IMR-90 (cell line): ENCODE measurements at regions not wholly inside any gene's neighbourhood (a gene's known extent, or its start where the extent isn't known, plus 50 kb on each side); places are given as distances from the start of the nearest gene placed in this dataset.
A peak's percentile ranks its signal among the peaks of the same experiment; 100 is the strongest.

Experiments
- ATAC-seq: fragments of 200-7000 bp; cut with Tn5 transposase; 2 replicates; pipeline ENCODE4 v1.9.1; 2020; ENCODE audit warnings: low read depth, mild to moderate bottlenecking, moderate library complexity
- BruUV-seq: library from RNA; stranded (reverse); fragments of 400-500 nt; replicated peaks from 2 replicates; lab custom pipeline; 2021; lab: Mats Ljungman, UMichigan
- CTCF ChIA-PET: fragments of 300-600 bp; formaldehyde crosslinking; extraction: SDS; loops from one replicate; lab custom pipeline; 2021; ENCODE audit warnings: antibody characterized with exemption; lab: Yijun Ruan, JAX
- POLR2A ChIA-PET: fragments of 300-600 bp; sonication (Branson Sonifier 250); formaldehyde crosslinking; loops from one replicate; lab custom pipeline; 2022; ENCODE audit warnings: antibody characterized with exemption; ENCODE audit not compliant: unreplicated experiment; lab: Charles Lee
- DNase-seq: peaks from one replicate; pipeline ENCODE4 v3.0.0; 2013
- H2AFZ ChIP-seq: replicated peaks from 2 replicates; pipeline ENCODE3; 2013; ENCODE audit warnings: low read length, mild to moderate bottlenecking; ENCODE audit not compliant: poor library complexity
- H2AK5ac ChIP-seq: 2 replicates; pipeline ENCODE4 v1.6.1; 2013; ENCODE audit warnings: low read depth, low read length, inconsistent platforms
- H2AK9ac ChIP-seq: replicated peaks from 2 replicates; pipeline ENCODE3; 2013; ENCODE audit warnings: mild to moderate bottlenecking, low read depth, low read length, moderate library complexity; ENCODE audit not compliant: poor library complexity
- H2BK120ac ChIP-seq: 2 replicates; pipeline ENCODE4 v1.6.1; 2013; ENCODE audit warnings: low read depth, low read length, inconsistent platforms
- H2BK15ac ChIP-seq: 3 replicates; pipeline ENCODE4 v1.6.1; 2013; ENCODE audit warnings: low read depth, low read length, inconsistent platforms
- H2BK20ac ChIP-seq: 2 replicates; pipeline ENCODE4 v1.6.1; 2013; ENCODE audit warnings: low read depth, mild to moderate bottlenecking, inconsistent platforms, low read length, moderate library complexity
- H2BK5ac ChIP-seq: 2 replicates; pipeline ENCODE4 v1.6.1; 2013; ENCODE audit warnings: mild to moderate bottlenecking, low read depth, low read length, inconsistent platforms; ENCODE audit not compliant: poor library complexity, severe bottlenecking
- H3K14ac ChIP-seq: replicated peaks from 2 replicates; pipeline ENCODE4 v1.6.1; 2013; ENCODE audit warnings: low read depth, low read length, inconsistent platforms
- H3K18ac ChIP-seq: 2 replicates; pipeline ENCODE4 v1.6.1; 2013; ENCODE audit warnings: low read depth, low read length, control low read depth
- H3K23ac ChIP-seq: 2 replicates; pipeline ENCODE4 v1.6.1; 2013; ENCODE audit warnings: low read depth, low read length, inconsistent platforms
- H3K27ac ChIP-seq: 2 replicates; pipeline ENCODE4 v1.5.1; 2013; ENCODE audit warnings: mild to moderate bottlenecking, control low read depth, low read length; ENCODE audit not compliant: insufficient read depth
- H3K27me3 ChIP-seq: 2 replicates; pipeline ENCODE4 v1.6.1; 2013; ENCODE audit warnings: low read length; ENCODE audit not compliant: control insufficient read depth, insufficient read depth
- H3K36me3 ChIP-seq: 2 replicates; pipeline ENCODE4 v1.6.1; 2013; ENCODE audit warnings: low read length, mixed read lengths; ENCODE audit not compliant: control insufficient read depth, insufficient read depth
- H3K4ac ChIP-seq: 2 replicates; pipeline ENCODE4 v1.6.1; 2013; ENCODE audit warnings: low read depth, low read length, inconsistent platforms
- H3K4me1 ChIP-seq: 2 replicates; pipeline ENCODE4 v1.6.1; 2013; ENCODE audit warnings: low read length, mixed read lengths; ENCODE audit not compliant: control insufficient read depth, insufficient read depth
- H3K4me2 ChIP-seq: 2 replicates; pipeline ENCODE4 v1.6.1; 2013; ENCODE audit warnings: low read depth, mild to moderate bottlenecking, control low read depth, low read length, moderate library complexity
- H3K4me3 ChIP-seq: 2 replicates; pipeline ENCODE4 v1.5.1; 2013; ENCODE audit warnings: low read depth, mild to moderate bottlenecking, control low read depth, low read length, moderate library complexity; ENCODE audit not compliant: insufficient read depth
- H3K56ac ChIP-seq: 2 replicates; pipeline ENCODE4 v1.6.1; 2013; ENCODE audit warnings: low read length, inconsistent platforms; ENCODE audit not compliant: insufficient read depth; ENCODE audit errors: extremely low read depth
- H3K79me1 ChIP-seq, 2 experiments: 2 replicates each; pipeline ENCODE4 v1.6.1; 2013; ENCODE audit warnings: low read length in 2 of 2, inconsistent platforms in 1 of 2, low read depth in 1 of 2
- H3K9ac ChIP-seq: 2 replicates; pipeline ENCODE4 v1.6.1; 2013; ENCODE audit warnings: low read depth, low read length, control low read depth
- H3K9me1 ChIP-seq: 2 replicates; pipeline ENCODE4 v1.6.1; 2013; ENCODE audit warnings: low read length, inconsistent platforms; ENCODE audit not compliant: insufficient read depth
- H3K9me3 ChIP-seq: 2 replicates; pipeline ENCODE4 v1.6.1; 2013; ENCODE audit warnings: low read length; ENCODE audit not compliant: control insufficient read depth, insufficient read depth
- H4K20me1 ChIP-seq: 2 replicates; pipeline ENCODE4 v1.6.1; 2013; ENCODE audit warnings: low read length, inconsistent platforms; ENCODE audit not compliant: insufficient read depth
- H4K5ac ChIP-seq: 2 replicates; pipeline ENCODE4 v1.6.1; 2013; ENCODE audit warnings: mild to moderate bottlenecking, low read depth, low read length, control low read depth
- H4K8ac ChIP-seq, 2 experiments: 2 replicates each; pipeline ENCODE4 v1.6.1; 2013; ENCODE audit warnings: low read depth in 2 of 2, low read length in 2 of 2, control low read depth in 1 of 2, inconsistent platforms in 1 of 2
- H4K91ac ChIP-seq: 2 replicates; pipeline ENCODE4 v1.6.1; 2013; ENCODE audit warnings: low read depth, low read length, inconsistent platforms; ENCODE audit not compliant: insufficient read depth
- NFE2L2 ChIP-seq: fragments of 150-350 bp; IDR thresholded peaks from 2 replicates; pipeline ENCODE4 v1.6.1; 2016; ENCODE audit warnings: low read depth, mild to moderate bottlenecking, low read length
- SMC3 ChIP-seq: fragments of 150-350 bp; IDR thresholded peaks from 2 replicates; pipeline ENCODE4 v1.6.1; 2016; ENCODE audit warnings: low read depth, mild to moderate bottlenecking, antibody characterized with exemption, low read length, moderate library complexity
- WGBS, 2 experiments: methylation state at CpG; one replicate each; pipeline versions ENCODE4 v1.1.5 to v1.1.7; 2013; ENCODE audit warnings: missing lambda C conversion rate in 2 of 2; ENCODE audit not compliant: insufficient read length in 1 of 2; ENCODE audit errors: extremely low coverage in 2 of 2; 5-methylcytosine and 5-hydroxymethylcytosine counted together
- dilution Hi-C: fragments of 300-500 bp; cut with HindIII; formaldehyde crosslinking; loops from one replicate; pipeline ENCODE4 v1.14.3; 2018; ENCODE audit warnings: low sequenced_read_pairs; ENCODE audit not compliant: unreplicated experiment
- in situ Hi-C: fragments of 300-500 bp; cut with MboI; formaldehyde crosslinking; loops from 3 replicates; pipeline ENCODE4 v1.14.3; 2019; ENCODE audit warnings: low sequenced_read_pairs, inconsistent platforms, mixed read lengths
- intact Hi-C: fragments of 100-400 bp; cut with micrococcal nuclease; formaldehyde crosslinking; loops from 2 replicates; pipeline ENCODE4 v1.10.0; 2022

DNA sequence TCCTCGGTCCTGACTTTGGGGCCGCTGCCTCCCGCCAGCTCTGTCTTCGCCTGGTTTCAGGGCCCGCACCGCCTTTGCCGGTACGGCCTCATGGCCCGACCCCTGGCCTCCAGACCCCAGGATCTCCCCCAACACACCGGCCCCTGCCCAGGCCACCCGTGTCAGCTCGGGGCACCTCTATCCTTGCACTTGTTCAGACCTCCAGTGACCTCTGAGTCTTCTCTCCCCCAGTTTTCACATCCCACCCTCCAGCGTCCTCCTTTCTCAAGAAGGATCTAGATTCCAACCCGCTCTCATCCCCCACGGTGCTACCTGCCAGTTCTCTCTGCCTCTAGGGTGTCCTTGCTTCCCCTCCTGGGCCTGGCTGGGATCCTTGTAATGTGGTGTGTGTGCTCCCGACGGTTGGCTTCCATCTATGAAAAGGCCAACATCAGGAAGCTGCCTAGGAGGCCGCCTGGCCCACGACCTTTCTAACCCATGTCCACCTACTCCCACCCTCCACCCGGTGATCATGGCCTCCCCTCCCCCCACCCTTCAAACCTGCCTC lies 61.1 kb downstream of the SPATA31C2 start:
- no peak overlapping the region; the same call in 1 of the 2 replicates for H2AK5ac ChIP-seq
- peak overlapping the region; percentile 93 for H2AFZ ChIP-seq
- no peak overlapping the region for H3K4ac ChIP-seq
- dilution Hi-C loops, result no loop called here
- no peaks in the 10 kb centered on the region for H3K79me1 ChIP-seq
- H3K56ac ChIP-seq, result no peak overlapping the region
- no peak overlapping the region for H3K23ac ChIP-seq
- no peak overlapping the region; the same call in 1 of the 2 replicates for H3K4me3 ChIP-seq
- no peak overlapping the region for H4K91ac ChIP-seq
- 33% methylated on average over 12 of the region's 20 CpGs; no CpG with 5 or more reads in 1 of the 2 experiments for WGBS, 2 experiments
- ChIA-PET CTCF (interaction anchor here (1.4 to 2.1 kb wide), 2 partner anchors 11 to 15 kb away, joined by 4 to 7 read pairs; no protein-coding TSS in a partner anchor), POLR2A (no interaction called here)
- DNase-seq, result no peak
- H2AK9ac ChIP-seq, result peak overlapping the region; percentile 42
- in situ Hi-C loops, result no loop called here
- peaks cover 3% of the 10 kb centered on the region; the same call in 1 of the 2 replicates for H3K9me3 ChIP-seq
- H2BK120ac ChIP-seq, result no peak overlapping the region
- H3K4me2 ChIP-seq, result peak overlapping the region; percentile 63; the same call in 1 of the 2 replicates
- intact Hi-C loops, result no loop called here
- peaks cover 5% of the 10 kb centered on the region for H3K27me3 ChIP-seq
- H2BK15ac ChIP-seq, result no peak overlapping the region
- TF ChIP-seq SMC3 (no peak), NFE2L2 (no peak)
- H3K18ac ChIP-seq, result no peak overlapping the region
- H4K20me1 ChIP-seq, result no peaks in the 10 kb centered on the region
- H3K36me3 ChIP-seq, result no peaks in the 10 kb centered on the region
- no peak overlapping the region for H3K27ac ChIP-seq
- H3K9me1 ChIP-seq, result no peaks in the 10 kb centered on the region
- no TSS peak for BruUV-seq
- H3K14ac ChIP-seq, result no peak overlapping the region
- H4K8ac ChIP-seq, result no peak overlapping the region
- H4K5ac ChIP-seq, result no peak overlapping the region
- no peak for ATAC-seq
- no peak overlapping the region for H2BK20ac ChIP-seq
- H3K4me1 ChIP-seq, result no peaks in the 10 kb centered on the region; the same call in 1 of the 2 replicates
- H3K9ac ChIP-seq, result no peak overlapping the region
- H2BK5ac ChIP-seq, result no peak overlapping the region
